Suprapubic skin (tissue), 3 donors: ENCODE measurements at regions not wholly inside any gene's neighbourhood (a gene's known extent, or its start where the extent isn't known, plus 50 kb on each side); places are given as distances from the start of the nearest gene placed in this dataset.

Experiments
- EP300 ChIP-seq: sonication (generic); formaldehyde crosslinking; IDR thresholded peaks from one replicate; pipeline ENCODE4 v1.6.1; 2017; ENCODE audit warnings: antibody characterized with exemption
- POLR2A ChIP-seq, 2 donors: fragments of 450-650 bp; IDR thresholded peaks; one replicate each; pipeline ENCODE4 v1.6.1; 2017; ENCODE audit warnings: antibody characterized with exemption in 2 of 2, mild to moderate bottlenecking in 2 of 2, moderate library complexity in 2 of 2
- TF ChIP-seq, protein P1 (sequence below), 2 donors: fragments of 200-600 bp in 1 of 2; fragments of 450-650 bp in 1 of 2; sonication (generic) in 1 of 2; IDR thresholded peaks; one replicate each; pipeline ENCODE4 v1.5.1; 2016 to 2019; ENCODE audit warnings: antibody characterized with exemption in 2 of 2, mild to moderate bottlenecking in 1 of 2, moderate library complexity in 1 of 2

DNA sequence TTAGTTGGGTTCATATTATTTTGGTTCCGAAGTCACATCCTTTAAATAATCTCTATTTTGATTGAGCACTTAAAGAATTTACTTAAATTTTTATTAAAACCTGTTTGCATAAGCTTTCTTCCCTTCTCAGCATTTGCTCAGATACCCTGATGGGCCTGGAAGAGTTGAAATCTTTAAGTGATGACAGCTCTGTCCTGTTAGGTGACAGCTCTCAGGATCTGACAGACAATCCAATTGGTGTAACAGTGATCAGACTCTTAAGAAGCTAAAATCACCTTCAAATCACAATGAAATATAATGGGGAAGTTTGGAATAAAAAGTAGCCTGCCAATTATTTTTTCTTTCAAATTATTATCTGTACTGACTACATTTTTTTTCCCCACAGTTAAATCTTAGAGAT, 284.4 kb downstream of the LMO7 start:
- no peak for TF ChIP-seq EP300
- TF ChIP-seq, protein P1, sequence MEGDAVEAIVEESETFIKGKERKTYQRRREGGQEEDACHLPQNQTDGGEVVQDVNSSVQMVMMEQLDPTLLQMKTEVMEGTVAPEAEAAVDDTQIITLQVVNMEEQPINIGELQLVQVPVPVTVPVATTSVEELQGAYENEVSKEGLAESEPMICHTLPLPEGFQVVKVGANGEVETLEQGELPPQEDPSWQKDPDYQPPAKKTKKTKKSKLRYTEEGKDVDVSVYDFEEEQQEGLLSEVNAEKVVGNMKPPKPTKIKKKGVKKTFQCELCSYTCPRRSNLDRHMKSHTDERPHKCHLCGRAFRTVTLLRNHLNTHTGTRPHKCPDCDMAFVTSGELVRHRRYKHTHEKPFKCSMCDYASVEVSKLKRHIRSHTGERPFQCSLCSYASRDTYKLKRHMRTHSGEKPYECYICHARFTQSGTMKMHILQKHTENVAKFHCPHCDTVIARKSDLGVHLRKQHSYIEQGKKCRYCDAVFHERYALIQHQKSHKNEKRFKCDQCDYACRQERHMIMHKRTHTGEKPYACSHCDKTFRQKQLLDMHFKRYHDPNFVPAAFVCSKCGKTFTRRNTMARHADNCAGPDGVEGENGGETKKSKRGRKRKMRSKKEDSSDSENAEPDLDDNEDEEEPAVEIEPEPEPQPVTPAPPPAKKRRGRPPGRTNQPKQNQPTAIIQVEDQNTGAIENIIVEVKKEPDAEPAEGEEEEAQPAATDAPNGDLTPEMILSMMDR (IDR thresholded peaks at IDR 0.05), result no peak
- no peak for TF ChIP-seq POLR2A (IDR thresholded peaks at IDR 0.05)
